Stimulated activated naive CD8-positive, alpha-beta T cell treated with anti-CD3 and anti-CD28 coated beads, Interleukin-15, amount 100 ng/mL, for 72 hours (primary cell): ENCODE measurements at regions not wholly inside any gene's neighbourhood (a gene's known extent, or its start where the extent isn't known, plus 50 kb on each side); places are given as distances from the start of the nearest gene placed in this dataset.

Experiments
- ATAC-seq: fragments of 150-1000 bp; cut with Tn5 transposase; 2 replicates; pipeline ENCODE4 v1.10.0; 2021; ENCODE audit warnings: mild to moderate bottlenecking, moderate library complexity
- DNase-seq, 2 donors: peaks; one replicate each; pipeline ENCODE4 v3.0.0; 2021 to 2022
- H3K27ac Mint-ChIP-seq, 2 donors: one replicate each; pipeline ENCODE4 v1.8.0; 2022; ENCODE audit warnings: mild to moderate bottlenecking in 2 of 2, mixed read lengths in 2 of 2, moderate library complexity in 2 of 2
- H3K27me3 Mint-ChIP-seq: one replicate; pipeline ENCODE4 v1.8.0; 2022; ENCODE audit warnings: mixed read lengths
- H3K4me1 Mint-ChIP-seq: one replicate; pipeline ENCODE4 v1.8.0; 2022; ENCODE audit warnings: mild to moderate bottlenecking, mixed read lengths
- H3K4me3 Mint-ChIP-seq, 2 donors: one replicate each; pipeline ENCODE4 v1.8.0; 2022; ENCODE audit warnings: mild to moderate bottlenecking in 2 of 2, mixed read lengths in 2 of 2, moderate library complexity in 1 of 2
- H3K9me3 Mint-ChIP-seq, 2 donors: one replicate each; pipeline ENCODE4 v1.8.0; 2022; ENCODE audit warnings: mixed read lengths in 2 of 2

- no peak overlapping the region for H3K4me3 Mint-ChIP-seq
- H3K27me3 Mint-ChIP-seq, result no peaks in the 10 kb centered on the region
- peaks cover 70% of the 10 kb centered on the region for H3K4me1 Mint-ChIP-seq
- H3K9me3 Mint-ChIP-seq, result no peaks in the 10 kb centered on the region
- DNase-seq, result peak in 1 of 2 donors; percentile 6
- no peak for ATAC-seq
- peak overlapping the region; percentile 9 to 62 for H3K27ac Mint-ChIP-seq
Measured at GRCh38 chr6:170085475-170086401, 205.1 kb downstream of the DLL1 start.

- no peak for ATAC-seq
- no peaks in the 10 kb centered on the region for H3K27me3 Mint-ChIP-seq
- peaks cover 1 to 2% of the 10 kb centered on the region in 2 donors for H3K9me3 Mint-ChIP-seq
- no peak overlapping the region for H3K27ac Mint-ChIP-seq
- DNase-seq, result peak in 1 of 2 donors; percentile 7
- peaks cover 55% of the 10 kb centered on the region for H3K4me1 Mint-ChIP-seq
- no peak overlapping the region for H3K4me3 Mint-ChIP-seq
Measured at GRCh38 chr6:170084166-170084730, 206.6 kb downstream of the DLL1 start.

GRCh38 chr6:170083236-170084051 is 207.4 kb downstream of the DLL1 start:
- DNase-seq, result no peak
- Mint-ChIP-seq H3K9me3 (peaks cover 5 to 8% of the 10 kb centered on the region in 2 donors), H3K4me3 (no peak overlapping the region), H3K4me1 (peaks cover 47% of the 10 kb centered on the region), H3K27ac (no peak overlapping the region), H3K27me3 (no peaks in the 10 kb centered on the region)
- ATAC-seq, result no peak

- Mint-ChIP-seq H3K4me1 (peaks cover 39% of the 10 kb centered on the region), H3K9me3 (peaks cover 5 to 8% of the 10 kb centered on the region in 2 donors), H3K4me3 (no peak overlapping the region), H3K27me3 (no peaks in the 10 kb centered on the region), H3K27ac (no peak overlapping the region)
- no peak for ATAC-seq
- peak in 1 of 2 donors; percentile 9 for DNase-seq
Measured at GRCh38 chr6:170082531-170083187, 208.2 kb downstream of the DLL1 start.

GRCh38 chr6:170082067-170082466 is 208.8 kb downstream of the DLL1 start:
- Mint-ChIP-seq H3K4me3 (no peak overlapping the region), H3K4me1 (peaks cover 39% of the 10 kb centered on the region), H3K27ac (no peak overlapping the region), H3K9me3 (peaks cover 5 to 8% of the 10 kb centered on the region in 2 donors), H3K27me3 (no peaks in the 10 kb centered on the region)
- ATAC-seq, result no peak
- DNase-seq, result no peak

GRCh38 chr6:170081556-170081955 is 209.3 kb downstream of the DLL1 start:
- Mint-ChIP-seq H3K4me1 (peaks cover 34% of the 10 kb centered on the region), H3K4me3 (no peak overlapping the region), H3K27me3 (no peaks in the 10 kb centered on the region), H3K27ac (no peak overlapping the region), H3K9me3 (peaks cover 5 to 8% of the 10 kb centered on the region in 2 donors)
- DNase-seq, result peak in 1 of 2 donors; percentile 4
- no peak for ATAC-seq

GRCh38 chr6:170080828-170081371 is 210.0 kb downstream of the DLL1 start:
- DNase-seq, result peak in 1 of 2 donors; percentile 3
- no peak overlapping the region for H3K4me3 Mint-ChIP-seq
- H3K27ac Mint-ChIP-seq, result no peak overlapping the region
- ATAC-seq, result no peak
- H3K27me3 Mint-ChIP-seq, result no peaks in the 10 kb centered on the region
- H3K9me3 Mint-ChIP-seq, result peaks cover 5 to 8% of the 10 kb centered on the region in 2 donors
- peaks cover 27% of the 10 kb centered on the region for H3K4me1 Mint-ChIP-seq

- no peak for ATAC-seq
- Mint-ChIP-seq H3K27me3 (no peaks in the 10 kb centered on the region), H3K9me3 (peaks cover 5 to 8% of the 10 kb centered on the region in 2 donors), H3K27ac (no peak overlapping the region), H3K4me1 (peaks cover 24% of the 10 kb centered on the region), H3K4me3 (no peak overlapping the region)
- DNase-seq, result no peak
Measured at GRCh38 chr6:170080169-170080827, 210.6 kb downstream of the DLL1 start.

GRCh38 chr6:170076466-170077165 is 214.3 kb downstream of the DLL1 start:
- no peak for ATAC-seq
- Mint-ChIP-seq H3K27me3 (peaks cover 20% of the 10 kb centered on the region), H3K4me3 (no peak overlapping the region), H3K9me3 (peaks cover 5 to 8% of the 10 kb centered on the region in 2 donors), H3K27ac (no peak overlapping the region), H3K4me1 (peaks cover 3% of the 10 kb centered on the region)
- no peak for DNase-seq

- no peaks in the 10 kb centered on the region for H3K4me1 Mint-ChIP-seq
Measured at GRCh38 chr6:170075659-170076223, 215.1 kb downstream of the DLL1 start.

GRCh38 chr6:170074907-170075306 is 216.0 kb downstream of the DLL1 start:
- no peak overlapping the region for H3K27ac Mint-ChIP-seq
- no peak for ATAC-seq
- DNase-seq, result no peak
- H3K27me3 Mint-ChIP-seq, result peaks cover 25% of the 10 kb centered on the region
- H3K4me1 Mint-ChIP-seq, result no peaks in the 10 kb centered on the region
- H3K4me3 Mint-ChIP-seq, result no peak overlapping the region
- H3K9me3 Mint-ChIP-seq, result peaks cover 5 to 14% of the 10 kb centered on the region in 2 donors

More at GRCh38 chr6:170075659-170076223, 215.1 kb downstream of the DLL1 start:
- Mint-ChIP-seq H3K9me3 (peaks cover 5 to 8% of the 10 kb centered on the region in 2 donors), H3K27ac (no peak overlapping the region), H3K27me3 (peaks cover 20% of the 10 kb centered on the region), H3K4me3 (no peak overlapping the region)
- no peak for ATAC-seq
- no peak for DNase-seq

- no peaks in the 10 kb centered on the region for H3K4me1 Mint-ChIP-seq
- no peak for ATAC-seq
- H3K27ac Mint-ChIP-seq, result no peak overlapping the region
- no peak overlapping the region for H3K4me3 Mint-ChIP-seq
- peaks cover 5 to 15% of the 10 kb centered on the region in 2 donors for H3K9me3 Mint-ChIP-seq
- DNase-seq, result no peak
- peaks cover 25% of the 10 kb centered on the region for H3K27me3 Mint-ChIP-seq
Measured at GRCh38 chr6:170074435-170074834, 216.4 kb downstream of the DLL1 start.

- DNase-seq (no peak), ATAC-seq (no peak)
- H3K4me3 Mint-ChIP-seq, result no peak overlapping the region
- no peaks in the 10 kb centered on the region for H3K4me1 Mint-ChIP-seq
- H3K27ac Mint-ChIP-seq, result no peak overlapping the region
- H3K9me3 Mint-ChIP-seq, result peaks cover 5 to 15% of the 10 kb centered on the region in 2 donors
- peaks cover 25% of the 10 kb centered on the region for H3K27me3 Mint-ChIP-seq
Measured at GRCh38 chr6:170073846-170074245, 217.0 kb downstream of the DLL1 start.

GRCh38 chr6:170072246-170072645 is 218.6 kb downstream of the DLL1 start:
- ATAC-seq (no peak), DNase-seq (no peak)
- Mint-ChIP-seq H3K4me1 (no peaks in the 10 kb centered on the region), H3K4me3 (no peak overlapping the region), H3K9me3 (peaks cover 5 to 13% of the 10 kb centered on the region in 2 donors), H3K27ac (no peak overlapping the region), H3K27me3 (peaks cover 25% of the 10 kb centered on the region)
